Thyroid gland (tissue), 4 donors: ENCODE measurements at regions not wholly inside any gene's neighbourhood (a gene's known extent, or its start where the extent isn't known, plus 50 kb on each side); places are given as distances from the start of the nearest gene placed in this dataset.

Experiments
- POLR2A ChIP-seq, 2 donors: fragments of 450-650 bp; IDR thresholded peaks; one replicate each; pipeline ENCODE4 v1.6.1; 2017; ENCODE audit warnings: antibody characterized with exemption in 2 of 2, mild to moderate bottlenecking in 2 of 2, moderate library complexity in 1 of 2
- TF ChIP-seq, protein P1 (sequence below), 6 experiments: fragments of 200-600 bp in 3 of 6; fragments of 450-650 bp in 3 of 6; sonication (generic) in 3 of 6; IDR thresholded peaks; one replicate each; pipeline ENCODE4 v1.5.1; 2016 to 2019; ENCODE audit warnings: antibody characterized with exemption in 6 of 6, mild to moderate bottlenecking in 2 of 6, inconsistent platforms in 1 of 6, moderate library complexity in 1 of 6

DNA sequence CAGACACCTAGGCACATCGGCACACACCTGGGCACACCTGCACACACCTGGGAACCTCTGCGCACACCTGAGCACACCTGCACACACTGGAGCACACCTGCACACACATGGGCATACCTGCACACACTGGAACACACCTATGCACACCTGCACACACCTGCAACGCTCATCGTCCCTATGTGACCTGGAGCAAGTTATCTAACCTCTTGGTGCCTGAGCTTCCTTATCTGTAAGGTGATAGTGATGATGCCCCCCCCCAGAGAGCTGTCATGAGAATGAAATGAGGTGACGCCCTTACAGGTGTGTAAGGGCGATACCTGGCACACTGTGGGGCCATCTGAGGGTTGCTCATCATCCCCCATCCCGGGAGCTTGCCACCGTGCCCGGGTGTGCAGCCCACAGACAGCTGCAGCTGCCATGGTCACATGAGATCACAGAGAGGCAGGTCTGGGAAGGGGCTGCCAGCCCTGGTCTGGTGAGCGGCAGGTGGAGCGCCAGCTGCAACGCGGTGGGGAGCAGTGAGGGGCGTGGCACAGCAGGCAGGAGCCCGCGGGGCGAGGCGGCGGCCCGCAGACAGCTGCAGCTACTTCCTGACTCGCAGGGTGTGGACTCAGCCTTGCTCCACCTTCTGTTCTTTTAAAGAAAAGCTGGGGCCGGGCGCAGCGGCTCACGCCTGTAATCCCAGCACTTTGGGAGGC lies 59.9 kb upstream of the FBRSL1 start:
- TF ChIP-seq, protein P1, sequence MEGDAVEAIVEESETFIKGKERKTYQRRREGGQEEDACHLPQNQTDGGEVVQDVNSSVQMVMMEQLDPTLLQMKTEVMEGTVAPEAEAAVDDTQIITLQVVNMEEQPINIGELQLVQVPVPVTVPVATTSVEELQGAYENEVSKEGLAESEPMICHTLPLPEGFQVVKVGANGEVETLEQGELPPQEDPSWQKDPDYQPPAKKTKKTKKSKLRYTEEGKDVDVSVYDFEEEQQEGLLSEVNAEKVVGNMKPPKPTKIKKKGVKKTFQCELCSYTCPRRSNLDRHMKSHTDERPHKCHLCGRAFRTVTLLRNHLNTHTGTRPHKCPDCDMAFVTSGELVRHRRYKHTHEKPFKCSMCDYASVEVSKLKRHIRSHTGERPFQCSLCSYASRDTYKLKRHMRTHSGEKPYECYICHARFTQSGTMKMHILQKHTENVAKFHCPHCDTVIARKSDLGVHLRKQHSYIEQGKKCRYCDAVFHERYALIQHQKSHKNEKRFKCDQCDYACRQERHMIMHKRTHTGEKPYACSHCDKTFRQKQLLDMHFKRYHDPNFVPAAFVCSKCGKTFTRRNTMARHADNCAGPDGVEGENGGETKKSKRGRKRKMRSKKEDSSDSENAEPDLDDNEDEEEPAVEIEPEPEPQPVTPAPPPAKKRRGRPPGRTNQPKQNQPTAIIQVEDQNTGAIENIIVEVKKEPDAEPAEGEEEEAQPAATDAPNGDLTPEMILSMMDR (IDR thresholded peaks at IDR 0.05): no peak
- TF ChIP-seq POLR2A (IDR thresholded peaks at IDR 0.05): no peak
